Gastrocnemius medialis (tissue), 4 donors: ENCODE measurements at regions not wholly inside any gene's neighbourhood (a gene's known extent, or its start where the extent isn't known, plus 50 kb on each side); places are given as distances from the start of the nearest gene placed in this dataset.

Source experiments
- ATAC-seq, 2 donors: fragments of 150-250 bp; one replicate each; pipeline ENCODE4 v1.9.1; 2016
- DNase-seq, 2 donors: peaks; one replicate each; pipeline ENCODE4 v3.0.0-alpha.2; 2019
- H3K27ac ChIP-seq, 4 donors: fragments of 200-600 bp; sonication (generic); 1 replicate in 1 of 4; 2 replicates in 3 of 4; pipeline ENCODE4 v1.5.1; 2016 to 2018; ENCODE audit warnings: mild to moderate bottlenecking in 2 of 4, moderate library complexity in 1 of 4
- H3K27me3 ChIP-seq, 3 donors: fragments of 200-600 bp; sonication (generic) in 2 of 3; 1 replicate in 1 of 3; 2 replicates in 2 of 3; pipeline versions ENCODE4 v1.5.1 to v1.6.0; 2016 to 2019; ENCODE audit warnings: mild to moderate bottlenecking in 1 of 3, moderate library complexity in 1 of 3
- H3K36me3 ChIP-seq, 2 donors: fragments of 200-600 bp; sonication (generic) in 1 of 2; one replicate each; pipeline ENCODE4 v1.5.1; 2017 to 2018
- H3K4me1 ChIP-seq, 2 donors: fragments of 200-600 bp; sonication (generic) in 1 of 2; one replicate each; pipeline ENCODE4 v1.5.1; 2016 to 2017; ENCODE audit warnings: mild to moderate bottlenecking in 2 of 2
- H3K4me3 ChIP-seq, 4 donors: fragments of 200-600 bp; sonication (generic) in 3 of 4; 1 replicate in 1 of 4; 2 replicates in 3 of 4; pipeline ENCODE4 v1.5.1; 2016 to 2019; ENCODE audit warnings: mild to moderate bottlenecking in 2 of 4
- H3K9me3 ChIP-seq, 3 donors: fragments of 200-600 bp; sonication (generic) in 2 of 3; 1 replicate in 1 of 3; 2 replicates in 2 of 3; pipeline ENCODE4 v1.5.1; 2016 to 2019
- CTCF ChIP-seq, 5 experiments: fragments of 450-650 bp in 3 of 5; fragments of 200-600 bp in 2 of 5; sonication (generic) in 2 of 5; IDR thresholded peaks in 4 of 5; conservative IDR thresholded peaks in 1 of 5; 1 replicate in 4 of 5; 2 replicates in 1 of 5; pipeline ENCODE4 v1.5.1; 2016 to 2019; ENCODE audit warnings: antibody characterized with exemption in 5 of 5, mild to moderate bottlenecking in 3 of 5, moderate library complexity in 3 of 5
- POLR2A ChIP-seq, 2 donors: fragments of 450-650 bp; IDR thresholded peaks; one replicate each; pipeline ENCODE4 v1.6.1; 2017; ENCODE audit warnings: antibody characterized with exemption in 2 of 2, mild to moderate bottlenecking in 2 of 2, moderate library complexity in 2 of 2
- in situ Hi-C, 4 donors: fragments of 200-750 bp; cut with MboI; loops; one replicate each; pipeline versions ENCODE4 v1.15.0 to v1.8.0; 2017; ENCODE audit warnings: low sequenced_read_pairs in 4 of 4
- intact Hi-C: fragments of 100-400 bp; cut with DNase I; formaldehyde crosslinking; loops from one replicate; pipeline ENCODE4 v1.15.1; 2023; ENCODE audit warnings: low total_unique reads

- no peak overlapping the region for H3K27ac ChIP-seq
- no peaks in the 10 kb centered on the region for H3K36me3 ChIP-seq
- H3K4me3 ChIP-seq, result no peak overlapping the region
- DNase-seq, result no peak
- no peak for ATAC-seq
- H3K9me3 ChIP-seq, result no peaks in the 10 kb centered on the region
- TF ChIP-seq CTCF (IDR thresholded peaks at IDR 0.05 in 4 of 5, conservative IDR thresholded peaks at IDR 0.05 in 1 of 5) (no peak), POLR2A (IDR thresholded peaks at IDR 0.05) (no peak)
- in situ Hi-C loops, result no loop called here
- intact Hi-C loops, result no loop called here
- H3K27me3 ChIP-seq, result no peaks in the 10 kb centered on the region
- no peaks in the 10 kb centered on the region for H3K4me1 ChIP-seq
Measured at GRCh38 chr9:120186276-120186675, 393.7 kb downstream of the CDK5RAP2 start.

GRCh38 chr9:120184266-120184665 lies 395.7 kb downstream of the CDK5RAP2 start:
- intact Hi-C loops (no loop called here), in situ Hi-C loops (no loop called here)
- DNase-seq (no peak), ATAC-seq (no peak)
- Histone ChIP-seq H3K4me3 (no peak overlapping the region), H3K36me3 (no peaks in the 10 kb centered on the region), H3K9me3 (no peaks in the 10 kb centered on the region), H3K4me1 (no peaks in the 10 kb centered on the region), H3K27me3 (no peaks in the 10 kb centered on the region), H3K27ac (no peak overlapping the region)
- TF ChIP-seq CTCF (IDR thresholded peaks at IDR 0.05 in 4 of 5, conservative IDR thresholded peaks at IDR 0.05 in 1 of 5), result no peak
- no peak for TF ChIP-seq POLR2A (IDR thresholded peaks at IDR 0.05)

- no peaks in the 10 kb centered on the region for H3K4me1 ChIP-seq
- no peaks in the 10 kb centered on the region for H3K36me3 ChIP-seq
- intact Hi-C loops, result no loop called here
- DNase-seq (no peak), ATAC-seq (no peak)
- H3K27me3 ChIP-seq, result no peaks in the 10 kb centered on the region
- no peak overlapping the region for H3K27ac ChIP-seq
- in situ Hi-C loops, result no loop called here
- no peak overlapping the region for H3K4me3 ChIP-seq
- H3K9me3 ChIP-seq, result no peaks in the 10 kb centered on the region
- TF ChIP-seq POLR2A (IDR thresholded peaks at IDR 0.05), result no peak
- no peak for TF ChIP-seq CTCF (IDR thresholded peaks at IDR 0.05 in 4 of 5, conservative IDR thresholded peaks at IDR 0.05 in 1 of 5)
Measured at GRCh38 chr9:120183615-120184014, 396.4 kb downstream of the CDK5RAP2 start.

- DNase-seq (no peak), ATAC-seq (no peak)
- Histone ChIP-seq H3K4me3 (no peak overlapping the region), H3K36me3 (no peaks in the 10 kb centered on the region), H3K9me3 (no peaks in the 10 kb centered on the region), H3K27me3 (no peaks in the 10 kb centered on the region), H3K27ac (no peak overlapping the region), H3K4me1 (no peaks in the 10 kb centered on the region)
- intact Hi-C loops, result no loop called here
- in situ Hi-C loops, result no loop called here
- TF ChIP-seq CTCF (IDR thresholded peaks at IDR 0.05 in 4 of 5, conservative IDR thresholded peaks at IDR 0.05 in 1 of 5) (no peak), POLR2A (IDR thresholded peaks at IDR 0.05) (no peak)
Measured at GRCh38 chr9:120182011-120182410, 398.0 kb downstream of the CDK5RAP2 start.

GRCh38 chr9:120177121-120177520 lies 402.8 kb downstream of the CDK5RAP2 start:
- Histone ChIP-seq H3K27me3 (no peaks in the 10 kb centered on the region), H3K4me1 (no peaks in the 10 kb centered on the region), H3K27ac (no peak overlapping the region), H3K4me3 (no peak overlapping the region), H3K9me3 (no peaks in the 10 kb centered on the region), H3K36me3 (no peaks in the 10 kb centered on the region)
- no peak for TF ChIP-seq POLR2A (IDR thresholded peaks at IDR 0.05)
- DNase-seq (no peak), ATAC-seq (no peak)
- in situ Hi-C loops (no loop called here), intact Hi-C loops (no loop called here)
